ENCODE measurements at regions not wholly inside any gene's neighbourhood (a gene's known extent, or its start where the extent isn't known, plus 50 kb on each side); places are given as distances from the start of the nearest gene placed in this dataset.

- Histone ChIP-seq H3K9me3 (ENCODE audit: control insufficient read depth, insufficient read depth, low read depth, low read length) (no peaks in the 10 kb centered on the region), H3K4me3 (ENCODE audit: low read depth, low read length) (no peak overlapping the region), H3K4me1 (ENCODE audit: control insufficient read depth, insufficient read depth, low read length) (peaks cover 7% of the 10 kb centered on the region), H3K27ac (ENCODE audit: extremely low read depth, low read depth, low read length) (no peak overlapping the region), H3K36me3 (ENCODE audit: control insufficient read depth in 2 of 2, insufficient read depth in 1 of 2, low read length in 2 of 2) (no peaks in the 10 kb centered on the region)
- CTCF ChIA-PET: no interaction called here
- TF ChIP-seq ZNF768 (tag by site-specific recombination; IDR thresholded peaks at IDR 0.05) (no peak), ZNF623 (tag by site-specific recombination; IDR thresholded peaks at IDR 0.05) (no peak)
- POLR2A ChIA-PET: no interaction called here
Measured at GRCh38 chr1:115413621-115414020, 75.6 kb upstream of the NGF start.

- ChIA-PET POLR2A (no interaction called here), CTCF (no interaction called here)
- no peak overlapping the region for H3K27ac ChIP-seq (ENCODE audit: extremely low read depth, low read depth, low read length)
- H3K9me3 ChIP-seq (ENCODE audit: control insufficient read depth, insufficient read depth, low read depth, low read length): no peaks in the 10 kb centered on the region
- TF ChIP-seq ZNF670 (tag by site-specific recombination; IDR thresholded peaks at IDR 0.05; ENCODE audit: low read depth) (no peak), REST (tag by site-specific recombination; IDR thresholded peaks at IDR 0.05) (no peak), ZBTB26 (tag by site-specific recombination; optimal IDR thresholded peaks at IDR 0.05) (no peak), ZNF747 (tag by site-specific recombination; IDR thresholded peaks at IDR 0.05) (no peak), ZNF324 (tag by site-specific recombination; IDR thresholded peaks at IDR 0.05) (no peak), ZBTB49 (tag by site-specific recombination; IDR thresholded peaks at IDR 0.05; ENCODE audit: low read depth) (no peak), ZNF433 (tag by site-specific recombination; IDR thresholded peaks at IDR 0.05; ENCODE audit: low read depth) (no peak), ZNF548 (tag by site-specific recombination; IDR thresholded peaks at IDR 0.05) (no peak), ZFP37 (tag by site-specific recombination; IDR thresholded peaks at IDR 0.05) (no peak), ZNF791 (tag by site-specific recombination; IDR thresholded peaks at IDR 0.05) (no peak), TSHZ1 (tag by site-specific recombination; IDR thresholded peaks at IDR 0.05; ENCODE audit: borderline replicate concordance) (no peak), REPIN1 (tag by site-specific recombination; IDR thresholded peaks at IDR 0.05; ENCODE audit: low read depth) (no peak), ZNF416 (tag by site-specific recombination; IDR thresholded peaks at IDR 0.05) (no peak), ZNF610 (tag by site-specific recombination; IDR thresholded peaks at IDR 0.05; ENCODE audit: borderline replicate concordance) (no peak)
- peaks cover 7% of the 10 kb centered on the region for H3K4me1 ChIP-seq (ENCODE audit: control insufficient read depth, insufficient read depth, low read length)
- H3K36me3 ChIP-seq (ENCODE audit: control insufficient read depth in 2 of 2, insufficient read depth in 1 of 2, low read length in 2 of 2): no peaks in the 10 kb centered on the region
- no peak overlapping the region for H3K4me3 ChIP-seq (ENCODE audit: low read depth, low read length)
Measured at GRCh38 chr1:115413208-115413607, 75.2 kb upstream of the NGF start.
